Liver (tissue), 8 donors: ENCODE measurements at regions not wholly inside any gene's neighbourhood (a gene's known extent, or its start where the extent isn't known, plus 50 kb on each side); places are given as distances from the start of the nearest gene placed in this dataset.

Experiments
- DNase-seq: peaks from one replicate; pipeline ENCODE4 v3.0.0-alpha.2; 2017; ENCODE audit warnings: low spot score
- H3K27ac ChIP-seq, 2 donors: one replicate each; pipeline ENCODE4 v1.7.0; 2013; ENCODE audit warnings: inconsistent platforms in 2 of 2, low read length in 2 of 2, control low read depth in 1 of 2, low read depth in 1 of 2, mild to moderate bottlenecking in 1 of 2
- H3K27me3 ChIP-seq, 4 donors: one replicate each; pipeline versions ENCODE4 v1.6.1 to v1.7.0; 2013; ENCODE audit warnings: low read length in 3 of 4, inconsistent platforms in 1 of 4, mild to moderate bottlenecking in 1 of 4, moderate library complexity in 1 of 4; ENCODE audit not compliant: control insufficient read depth in 4 of 4, insufficient read depth in 4 of 4
- H3K36me3 ChIP-seq, 4 donors: one replicate each; pipeline versions ENCODE4 v1.6.1 to v1.7.0; 2013; ENCODE audit warnings: low read length in 3 of 4, mild to moderate bottlenecking in 3 of 4, low read depth in 1 of 4, moderate library complexity in 1 of 4; ENCODE audit not compliant: control insufficient read depth in 4 of 4, insufficient read depth in 3 of 4
- H3K4me1 ChIP-seq, 4 donors: one replicate each; pipeline versions ENCODE4 v1.6.1 to v1.7.0; 2013; ENCODE audit warnings: low read length in 3 of 4, mild to moderate bottlenecking in 3 of 4, moderate library complexity in 1 of 4; ENCODE audit not compliant: control insufficient read depth in 4 of 4, insufficient read depth in 4 of 4
- H3K4me3 ChIP-seq, 3 donors: one replicate each; pipeline versions ENCODE4 v1.6.1 to v1.7.0; 2013; ENCODE audit warnings: low read length in 3 of 3, control low read depth in 1 of 3, low read depth in 1 of 3, mild to moderate bottlenecking in 1 of 3
- H3K9ac ChIP-seq, 2 donors: one replicate each; pipeline ENCODE4 v1.7.0; 2013; ENCODE audit warnings: low read length in 2 of 2, mild to moderate bottlenecking in 2 of 2, moderate library complexity in 2 of 2, control low read depth in 1 of 2, low read depth in 1 of 2
- H3K9me3 ChIP-seq, 4 donors: one replicate each; pipeline versions ENCODE4 v1.6.1 to v1.7.0; 2013; ENCODE audit warnings: low read length in 3 of 4; ENCODE audit not compliant: control insufficient read depth in 4 of 4
- EGR1 ChIP-seq, 2 donors: IDR thresholded peaks; 2 replicates each; pipeline ENCODE4 v1.6.1; 2016 to 2018; ENCODE audit warnings: antibody characterized with exemption in 2 of 2, low read depth in 2 of 2
- FOXA1 ChIP-seq: IDR thresholded peaks from 2 replicates; pipeline ENCODE4 v1.6.1; 2016; ENCODE audit warnings: antibody characterized with exemption
- FOXA2 ChIP-seq: IDR thresholded peaks from 2 replicates; pipeline ENCODE4 v1.6.1; 2016; ENCODE audit warnings: antibody characterized with exemption
- HNF4A ChIP-seq, 2 donors: conservative IDR thresholded peaks; 2 replicates each; pipeline ENCODE4 v1.6.1; 2016; ENCODE audit warnings: antibody characterized with exemption in 2 of 2, mild to moderate bottlenecking in 2 of 2
- HNF4G ChIP-seq: IDR thresholded peaks from 2 replicates; pipeline ENCODE4 v1.6.1; 2016; ENCODE audit warnings: antibody characterized with exemption
- NR2F2 ChIP-seq: IDR thresholded peaks from 2 replicates; pipeline ENCODE4 v1.6.1; 2016; ENCODE audit warnings: antibody characterized with exemption
- RAD21 ChIP-seq, 2 donors: IDR thresholded peaks; 2 replicates each; pipeline ENCODE4 v1.6.1; 2016; ENCODE audit warnings: antibody characterized with exemption in 2 of 2, mild to moderate bottlenecking in 2 of 2
- RXRA ChIP-seq, 2 donors: IDR thresholded peaks; 2 replicates each; pipeline ENCODE4 v1.6.1; 2017 to 2018; ENCODE audit warnings: antibody characterized with exemption in 2 of 2, mild to moderate bottlenecking in 1 of 2
- SP1 ChIP-seq: IDR thresholded peaks from 2 replicates; pipeline ENCODE4 v1.6.1; 2018; ENCODE audit warnings: antibody characterized with exemption, mild to moderate bottlenecking
- TAF1 ChIP-seq: conservative IDR thresholded peaks from 2 replicates; pipeline ENCODE4 v1.6.1; 2016; ENCODE audit warnings: antibody characterized with exemption, mild to moderate bottlenecking
- YY1 ChIP-seq: IDR thresholded peaks from 2 replicates; pipeline ENCODE4 v1.6.1; 2016; ENCODE audit warnings: antibody characterized with exemption, mild to moderate bottlenecking
- WGBS: extraction: QIAGEN DNeasy Blood & Tissue Kit; methylation state at CpG from one replicate; pipeline ENCODE4 v1.1.7; 2013; 5-methylcytosine and 5-hydroxymethylcytosine counted together
- TF ChIP-seq, protein P1 (sequence below): IDR thresholded peaks from 2 replicates; pipeline ENCODE4 v1.6.1; 2016; ENCODE audit warnings: antibody characterized with exemption, mild to moderate bottlenecking
- TF ChIP-seq, protein P2 (sequence below): IDR thresholded peaks from 2 replicates; pipeline ENCODE4 v1.6.1; 2016; ENCODE audit warnings: antibody characterized with exemption
- TF ChIP-seq, protein P3 (sequence below): fragments of 150-350 bp; IDR thresholded peaks from 2 replicates; pipeline ENCODE4 v1.5.1; 2017; ENCODE audit warnings: improper control_type of control experiment, low read depth, low read length; ENCODE audit not compliant: missing input control
- TF ChIP-seq, protein P4 (sequence below): IDR thresholded peaks from 2 replicates; pipeline ENCODE4 v1.6.1; 2016; ENCODE audit warnings: antibody characterized with exemption
- donor health status: healthy.
- donor health status: healthy.
- donor health status: healthy.
- donor health status: healthy.
- donor health status: healthy.

DNA sequence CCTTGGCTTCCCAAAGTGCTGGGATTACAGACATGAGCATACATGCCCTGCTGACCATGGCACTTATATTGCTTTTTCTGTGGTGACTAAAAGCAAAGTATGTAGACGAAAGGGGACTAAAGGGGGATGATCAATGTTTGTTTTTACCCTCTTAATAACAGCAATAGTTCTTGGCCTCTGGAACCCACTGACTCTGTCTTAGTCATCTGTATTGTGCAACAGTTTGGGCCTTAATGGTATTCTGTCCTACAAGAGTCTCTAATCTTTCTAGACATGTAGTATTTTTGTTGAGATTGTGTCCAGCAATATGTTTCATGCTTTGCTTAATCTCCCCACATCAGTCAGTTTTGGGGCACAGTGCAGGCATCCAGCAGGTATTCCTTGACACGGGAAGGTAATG, 359.9 kb upstream of the FANCL start:
- no peak overlapping the region for H3K4me3 ChIP-seq
- H3K27ac ChIP-seq = no peak overlapping the region
- TF ChIP-seq FOXA1 (no peak), YY1 (no peak)
- TF ChIP-seq, protein P1, sequence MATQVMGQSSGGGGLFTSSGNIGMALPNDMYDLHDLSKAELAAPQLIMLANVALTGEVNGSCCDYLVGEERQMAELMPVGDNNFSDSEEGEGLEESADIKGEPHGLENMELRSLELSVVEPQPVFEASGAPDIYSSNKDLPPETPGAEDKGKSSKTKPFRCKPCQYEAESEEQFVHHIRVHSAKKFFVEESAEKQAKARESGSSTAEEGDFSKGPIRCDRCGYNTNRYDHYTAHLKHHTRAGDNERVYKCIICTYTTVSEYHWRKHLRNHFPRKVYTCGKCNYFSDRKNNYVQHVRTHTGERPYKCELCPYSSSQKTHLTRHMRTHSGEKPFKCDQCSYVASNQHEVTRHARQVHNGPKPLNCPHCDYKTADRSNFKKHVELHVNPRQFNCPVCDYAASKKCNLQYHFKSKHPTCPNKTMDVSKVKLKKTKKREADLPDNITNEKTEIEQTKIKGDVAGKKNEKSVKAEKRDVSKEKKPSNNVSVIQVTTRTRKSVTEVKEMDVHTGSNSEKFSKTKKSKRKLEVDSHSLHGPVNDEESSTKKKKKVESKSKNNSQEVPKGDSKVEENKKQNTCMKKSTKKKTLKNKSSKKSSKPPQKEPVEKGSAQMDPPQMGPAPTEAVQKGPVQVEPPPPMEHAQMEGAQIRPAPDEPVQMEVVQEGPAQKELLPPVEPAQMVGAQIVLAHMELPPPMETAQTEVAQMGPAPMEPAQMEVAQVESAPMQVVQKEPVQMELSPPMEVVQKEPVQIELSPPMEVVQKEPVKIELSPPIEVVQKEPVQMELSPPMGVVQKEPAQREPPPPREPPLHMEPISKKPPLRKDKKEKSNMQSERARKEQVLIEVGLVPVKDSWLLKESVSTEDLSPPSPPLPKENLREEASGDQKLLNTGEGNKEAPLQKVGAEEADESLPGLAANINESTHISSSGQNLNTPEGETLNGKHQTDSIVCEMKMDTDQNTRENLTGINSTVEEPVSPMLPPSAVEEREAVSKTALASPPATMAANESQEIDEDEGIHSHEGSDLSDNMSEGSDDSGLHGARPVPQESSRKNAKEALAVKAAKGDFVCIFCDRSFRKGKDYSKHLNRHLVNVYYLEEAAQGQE = no peak
- no peaks in the 10 kb centered on the region for H3K27me3 ChIP-seq
- H3K9ac ChIP-seq = no peak overlapping the region
- H3K36me3 ChIP-seq = no peaks in the 10 kb centered on the region
- no peak for DNase-seq
- 92% methylated on average over 2 of the region's 2 CpGs for WGBS
- no peaks in the 10 kb centered on the region for H3K9me3 ChIP-seq
- H3K4me1 ChIP-seq = no peaks in the 10 kb centered on the region

DNA sequence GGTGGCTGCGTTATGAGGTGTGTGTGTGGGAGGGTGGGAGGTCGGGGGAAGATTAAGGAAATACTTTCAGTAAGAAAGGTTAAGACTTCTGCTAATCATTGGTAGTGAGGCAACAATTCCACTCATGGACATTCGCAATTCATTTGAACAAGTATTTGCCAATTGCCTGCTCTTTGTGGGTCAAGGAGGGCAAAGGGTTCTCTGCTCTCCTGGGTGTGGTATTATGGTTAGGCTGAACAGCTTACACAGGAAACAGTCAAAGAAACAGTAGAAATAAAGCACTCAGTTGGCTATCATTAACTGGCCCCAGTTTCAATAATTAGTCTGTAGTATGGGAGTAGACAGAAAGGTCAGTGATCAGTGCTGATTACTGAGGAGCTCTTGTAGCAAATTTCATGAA, 357.0 kb upstream of the FANCL start:
- H3K27ac ChIP-seq = no peak overlapping the region
- H3K36me3 ChIP-seq = no peaks in the 10 kb centered on the region
- no peak overlapping the region for H3K4me3 ChIP-seq
- no peaks in the 10 kb centered on the region for H3K9me3 ChIP-seq
- no peak for DNase-seq
- no peak overlapping the region for H3K9ac ChIP-seq
- no peaks in the 10 kb centered on the region for H3K27me3 ChIP-seq
- H3K4me1 ChIP-seq = no peaks in the 10 kb centered on the region
- WGBS = 61% methylated on average over 3 of the region's 3 CpGs
- TF ChIP-seq FOXA1 (no peak), RXRA (IDR thresholded peaks at IDR 0.05) (no peak), EGR1 (IDR thresholded peaks at IDR 0.05; ENCODE audit: low read depth in 2 of 2) (no peak), NR2F2 (no peak), SP1 (no peak), YY1 (no peak), HNF4G (no peak), FOXA2 (no peak), HNF4A (conservative IDR thresholded peaks at IDR 0.05) (no peak), RAD21 (IDR thresholded peaks at IDR 0.05) (no peak), TAF1 (no peak)
- TF ChIP-seq, protein P2, sequence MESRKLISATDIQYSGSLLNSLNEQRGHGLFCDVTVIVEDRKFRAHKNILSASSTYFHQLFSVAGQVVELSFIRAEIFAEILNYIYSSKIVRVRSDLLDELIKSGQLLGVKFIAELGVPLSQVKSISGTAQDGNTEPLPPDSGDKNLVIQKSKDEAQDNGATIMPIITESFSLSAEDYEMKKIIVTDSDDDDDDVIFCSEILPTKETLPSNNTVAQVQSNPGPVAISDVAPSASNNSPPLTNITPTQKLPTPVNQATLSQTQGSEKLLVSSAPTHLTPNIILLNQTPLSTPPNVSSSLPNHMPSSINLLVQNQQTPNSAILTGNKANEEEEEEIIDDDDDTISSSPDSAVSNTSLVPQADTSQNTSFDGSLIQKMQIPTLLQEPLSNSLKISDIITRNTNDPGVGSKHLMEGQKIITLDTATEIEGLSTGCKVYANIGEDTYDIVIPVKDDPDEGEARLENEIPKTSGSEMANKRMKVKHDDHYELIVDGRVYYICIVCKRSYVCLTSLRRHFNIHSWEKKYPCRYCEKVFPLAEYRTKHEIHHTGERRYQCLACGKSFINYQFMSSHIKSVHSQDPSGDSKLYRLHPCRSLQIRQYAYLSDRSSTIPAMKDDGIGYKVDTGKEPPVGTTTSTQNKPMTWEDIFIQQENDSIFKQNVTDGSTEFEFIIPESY = no peak
- TF ChIP-seq, protein P3, sequence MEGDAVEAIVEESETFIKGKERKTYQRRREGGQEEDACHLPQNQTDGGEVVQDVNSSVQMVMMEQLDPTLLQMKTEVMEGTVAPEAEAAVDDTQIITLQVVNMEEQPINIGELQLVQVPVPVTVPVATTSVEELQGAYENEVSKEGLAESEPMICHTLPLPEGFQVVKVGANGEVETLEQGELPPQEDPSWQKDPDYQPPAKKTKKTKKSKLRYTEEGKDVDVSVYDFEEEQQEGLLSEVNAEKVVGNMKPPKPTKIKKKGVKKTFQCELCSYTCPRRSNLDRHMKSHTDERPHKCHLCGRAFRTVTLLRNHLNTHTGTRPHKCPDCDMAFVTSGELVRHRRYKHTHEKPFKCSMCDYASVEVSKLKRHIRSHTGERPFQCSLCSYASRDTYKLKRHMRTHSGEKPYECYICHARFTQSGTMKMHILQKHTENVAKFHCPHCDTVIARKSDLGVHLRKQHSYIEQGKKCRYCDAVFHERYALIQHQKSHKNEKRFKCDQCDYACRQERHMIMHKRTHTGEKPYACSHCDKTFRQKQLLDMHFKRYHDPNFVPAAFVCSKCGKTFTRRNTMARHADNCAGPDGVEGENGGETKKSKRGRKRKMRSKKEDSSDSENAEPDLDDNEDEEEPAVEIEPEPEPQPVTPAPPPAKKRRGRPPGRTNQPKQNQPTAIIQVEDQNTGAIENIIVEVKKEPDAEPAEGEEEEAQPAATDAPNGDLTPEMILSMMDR = no peak
- TF ChIP-seq, protein P1 = no peak
- TF ChIP-seq, protein P4, sequence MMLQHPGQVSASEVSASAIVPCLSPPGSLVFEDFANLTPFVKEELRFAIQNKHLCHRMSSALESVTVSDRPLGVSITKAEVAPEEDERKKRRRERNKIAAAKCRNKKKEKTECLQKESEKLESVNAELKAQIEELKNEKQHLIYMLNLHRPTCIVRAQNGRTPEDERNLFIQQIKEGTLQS = no peak
